GM19240 (cell line): ENCODE measurements at regions not wholly inside any gene's neighbourhood (a gene's known extent, or its start where the extent isn't known, plus 50 kb on each side); places are given as distances from the start of the nearest gene placed in this dataset.
A peak's percentile ranks its signal among the peaks of the same experiment; 100 is the strongest.
"Not testable (repeated sequence)": the region's sequence is repeated elsewhere in the genome, so short reads cannot be mapped to it uniquely, and the experiment has no call there.

Experiments
- DNase-seq: peaks from one replicate; pipeline ENCODE4 v3.0.0; 2011; ENCODE audit warnings: low spot score; ENCODE audit not compliant: insufficient read length

DNA sequence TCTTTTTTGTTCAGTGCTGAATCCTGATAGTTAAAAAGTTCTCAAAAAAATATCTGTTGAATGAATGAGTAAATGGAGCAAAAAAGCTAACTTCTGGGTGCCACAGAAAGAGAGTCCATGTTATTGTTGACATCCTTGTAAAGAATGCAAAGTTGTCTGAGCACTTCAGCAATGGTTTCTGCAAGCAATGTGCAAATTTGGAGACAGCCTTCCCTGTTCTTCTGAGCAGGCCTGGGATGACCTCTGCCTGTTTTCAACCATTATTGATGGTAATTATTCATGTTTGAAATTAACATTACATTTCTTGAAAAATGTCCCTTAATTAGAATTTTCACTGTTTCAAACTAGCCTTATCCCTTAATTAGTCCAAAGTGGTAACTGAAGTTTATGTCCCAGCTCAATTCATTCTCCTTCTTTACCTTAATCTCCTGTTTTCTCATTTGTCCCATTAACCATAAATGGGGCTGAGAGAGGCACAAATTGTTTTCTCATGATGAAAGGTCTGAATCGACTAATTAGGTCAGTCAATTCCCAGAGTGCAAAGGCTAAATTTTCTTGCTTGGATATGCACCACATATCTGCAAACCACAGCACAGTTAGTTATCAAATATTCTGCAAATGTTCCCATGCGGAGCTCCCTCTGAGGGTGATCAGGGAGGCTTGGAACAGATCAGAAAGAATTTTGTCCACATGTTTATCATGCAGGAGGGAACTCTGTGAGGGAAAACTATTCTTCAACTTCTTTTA lies 139.4 kb upstream of the KRR1 start:
- DNase-seq, result no peak

DNA sequence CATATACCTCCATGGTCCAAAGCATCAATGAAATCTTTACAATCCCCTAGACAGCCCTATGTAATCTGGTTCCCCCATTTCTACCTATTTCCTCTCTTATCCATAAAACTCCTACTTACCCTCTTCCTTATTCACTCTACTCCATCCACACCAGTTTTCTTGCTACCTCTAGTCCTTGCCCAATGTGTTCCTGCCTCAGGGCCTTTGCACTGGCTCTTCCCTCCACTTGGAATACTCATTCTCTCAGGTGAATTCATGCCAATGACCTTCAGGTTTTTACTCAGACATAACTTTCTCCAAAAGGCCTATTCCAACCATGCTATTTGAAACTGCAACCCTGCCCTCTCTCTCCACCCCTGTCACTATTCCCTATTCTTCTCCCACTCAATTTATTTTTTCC lies 138.7 kb upstream of the KRR1 start:
- DNase-seq, result no peak

- DNase-seq, result no peak
Measured at GRCh38 chr12:75648856-75649255, 137.4 kb upstream of the KRR1 start.

DNA sequence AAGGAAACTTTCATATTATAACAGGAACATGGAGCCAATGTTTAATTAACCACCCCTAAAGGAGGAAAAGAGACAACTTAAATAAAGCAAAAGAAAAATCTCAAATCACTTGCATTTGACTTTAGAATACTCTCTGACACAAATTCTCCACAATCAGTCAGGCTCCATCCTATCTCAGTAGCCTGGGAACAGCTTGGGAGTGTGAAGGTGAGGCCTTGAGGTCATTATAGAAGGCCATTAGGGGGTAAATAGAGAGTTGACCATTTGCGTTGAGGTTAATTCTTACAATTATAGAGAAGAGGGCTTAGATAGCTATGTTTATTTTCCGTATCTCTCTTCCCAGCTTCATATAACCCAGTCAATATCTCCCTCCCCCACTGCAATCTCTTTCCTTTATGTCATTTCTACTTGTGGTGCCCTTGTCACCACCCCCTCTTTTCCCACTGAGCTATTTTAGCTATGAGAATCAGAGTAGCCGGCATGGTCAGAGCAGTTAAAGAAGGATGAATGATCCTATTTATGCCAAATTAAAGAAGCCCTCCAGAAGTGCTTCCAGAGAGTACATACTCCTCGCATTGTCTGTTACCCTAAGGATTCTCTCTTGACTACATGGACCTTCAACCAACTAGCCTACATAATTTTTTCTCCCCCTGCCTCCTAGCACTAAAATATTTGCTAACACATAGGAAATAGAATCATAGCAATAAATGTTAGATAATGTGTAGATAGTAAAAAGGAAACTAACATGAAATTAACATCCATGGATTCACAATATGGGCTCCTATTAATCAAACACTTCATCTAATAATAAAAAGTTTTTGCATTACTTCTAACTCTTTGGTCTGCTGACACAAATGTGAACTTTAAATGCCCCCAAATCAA lies 135.2 kb upstream of the KRR1 start:
- DNase-seq, result no peak

DNA sequence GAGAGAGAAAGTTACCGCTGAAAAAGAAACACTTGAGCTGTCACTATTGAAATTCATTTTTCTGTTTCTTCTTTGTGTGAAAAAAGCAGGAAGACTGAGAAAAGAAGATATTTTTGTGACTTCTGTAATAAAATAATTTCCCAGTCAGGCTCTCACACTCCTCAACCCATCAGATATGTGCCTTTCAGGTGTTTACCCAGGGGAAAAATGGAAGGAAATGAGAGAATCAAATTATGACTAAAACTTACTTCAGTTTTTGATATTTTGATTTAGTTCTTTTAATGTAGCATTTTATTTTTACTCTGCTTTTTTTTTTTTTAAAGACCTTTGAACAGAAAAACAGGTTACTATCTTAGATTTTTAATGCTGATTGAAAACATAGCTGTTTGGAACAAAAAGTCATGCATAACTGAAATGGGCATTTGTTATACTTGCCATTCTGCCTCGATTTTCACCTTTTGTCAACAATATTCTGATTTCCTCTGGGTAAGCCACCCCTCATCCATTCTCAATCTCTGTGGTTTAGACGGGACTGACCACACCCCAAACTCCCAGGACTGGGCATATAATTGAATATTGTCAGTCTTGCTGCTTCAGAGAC lies 133.2 kb upstream of the KRR1 start:
- DNase-seq, result no peak

- not testable (repeated sequence) for DNase-seq
Measured at GRCh38 chr12:75643119-75643518, 131.7 kb upstream of the KRR1 start.

GRCh38 chr12:75642226-75642625 lies 130.8 kb upstream of the KRR1 start:
- DNase-seq, result no peak

GRCh38 chr12:75641031-75641780 lies 129.8 kb upstream of the KRR1 start:
- DNase-seq, result peak; percentile 48

- DNase-seq, result no peak
Measured at GRCh38 chr12:75638792-75639191, 127.4 kb upstream of the KRR1 start.

DNA sequence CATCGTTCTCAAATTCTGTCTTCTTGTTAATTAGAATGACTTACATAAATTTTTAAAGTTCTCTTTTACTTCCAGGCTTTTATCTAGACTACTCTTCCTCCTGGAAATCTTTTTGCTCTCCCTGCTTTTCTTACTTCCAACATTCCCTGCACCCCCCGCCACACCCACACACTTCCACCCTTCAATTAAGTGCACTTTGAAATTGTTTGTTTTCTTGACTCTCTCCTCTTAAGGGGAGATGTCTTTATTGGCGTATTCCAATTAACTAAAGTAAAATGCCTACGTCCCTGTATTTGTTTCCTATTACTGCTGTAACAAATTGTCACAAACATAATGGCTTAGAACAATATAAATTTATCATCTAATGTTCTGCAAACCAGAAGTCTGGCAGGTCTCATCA lies 125.2 kb upstream of the KRR1 start:
- no peak for DNase-seq

- DNase-seq, result no peak
Measured at GRCh38 chr12:75635606-75636444, 124.4 kb upstream of the KRR1 start.

DNA sequence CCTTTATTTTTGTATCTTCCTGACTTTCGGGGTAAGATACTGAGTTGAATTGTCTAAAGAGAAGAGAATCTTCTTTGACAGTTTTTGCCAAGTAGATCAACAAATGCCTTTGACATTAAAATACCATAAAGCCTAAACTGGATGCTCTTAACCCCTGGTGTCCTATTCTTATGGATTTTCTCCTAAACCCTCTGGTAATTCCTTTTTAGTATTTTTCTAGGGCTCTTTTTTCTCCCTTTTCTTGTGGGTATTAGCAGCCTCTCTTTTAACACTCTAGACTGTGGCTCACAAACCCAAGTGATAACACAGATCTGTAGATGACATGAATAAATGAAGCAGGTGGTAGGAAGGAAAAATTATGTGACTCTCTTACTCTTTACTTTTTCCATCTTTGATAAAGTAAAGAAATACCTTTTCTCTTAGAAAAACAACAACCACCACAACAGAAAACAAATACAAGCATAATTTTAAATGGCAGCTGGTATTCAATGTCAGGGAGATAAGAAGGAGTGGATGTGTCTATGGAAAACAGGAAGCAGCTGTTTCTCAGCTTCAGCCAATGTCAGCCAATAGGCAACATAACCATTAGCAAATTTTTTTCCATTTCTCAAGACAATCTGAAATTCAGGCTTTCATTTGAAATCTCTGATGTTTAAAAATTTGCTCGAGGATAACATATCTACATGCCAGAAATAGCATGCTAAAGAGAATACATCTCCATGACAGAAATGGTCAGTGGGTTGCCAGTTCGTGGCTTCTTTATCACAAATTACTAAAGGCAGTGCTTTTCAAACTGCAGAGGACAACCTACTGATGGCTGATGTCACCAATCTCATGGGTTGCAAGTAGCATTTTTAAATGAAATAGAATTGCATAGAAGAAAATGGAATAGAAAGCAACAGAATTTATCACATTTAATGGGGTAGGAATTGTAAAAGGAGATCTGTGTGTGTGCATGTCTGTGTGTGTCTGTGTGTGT lies 123.1 kb upstream of the KRR1 start:
- DNase-seq, result no peak

DNA sequence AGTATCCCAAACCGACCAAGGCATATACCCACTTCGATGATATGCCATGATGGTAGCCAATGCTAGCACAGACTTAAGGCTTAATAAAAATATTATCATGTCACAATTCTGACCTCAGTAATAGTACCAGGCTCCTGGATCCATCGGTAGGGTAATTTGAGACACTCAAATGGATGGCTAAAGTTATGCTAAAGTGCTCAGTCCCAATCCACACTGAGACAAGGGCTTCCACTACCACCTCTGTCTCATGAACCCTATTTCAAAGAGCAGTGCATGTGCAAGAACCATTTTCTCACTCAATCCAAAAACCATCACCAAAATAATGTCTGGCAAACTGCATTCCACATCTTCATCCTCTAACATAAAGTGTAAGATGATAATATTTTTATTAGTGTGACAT lies 122.4 kb upstream of the KRR1 start:
- no peak for DNase-seq

- DNase-seq, result no peak
Measured at GRCh38 chr12:75632442-75632841, 121.0 kb upstream of the KRR1 start.

GRCh38 chr12:75631831-75632230 lies 120.4 kb upstream of the KRR1 start:
- DNase-seq, result no peak

GRCh38 chr12:75630091-75630490 lies 118.7 kb upstream of the KRR1 start:
- no peak for DNase-seq

DNA sequence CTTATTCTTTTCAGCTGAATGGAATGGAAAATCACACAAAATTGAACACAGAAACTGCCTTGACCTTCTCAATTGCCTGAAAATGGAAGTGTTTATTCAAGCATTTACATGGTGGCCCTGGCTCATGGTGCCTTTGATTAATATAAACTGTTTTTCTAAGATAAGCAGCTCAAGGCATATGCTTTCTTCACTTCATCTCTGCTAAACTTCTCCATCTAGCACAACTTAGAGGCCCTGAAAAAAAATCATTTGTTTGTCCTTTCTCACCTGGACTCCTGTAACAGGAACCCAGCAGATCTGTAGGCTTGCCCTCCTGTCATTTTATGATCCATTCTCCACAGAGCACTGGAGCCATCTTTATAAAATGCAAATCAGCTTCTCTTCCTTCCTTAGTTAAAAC lies 117.5 kb upstream of the KRR1 start:
- no peak for DNase-seq

DNA sequence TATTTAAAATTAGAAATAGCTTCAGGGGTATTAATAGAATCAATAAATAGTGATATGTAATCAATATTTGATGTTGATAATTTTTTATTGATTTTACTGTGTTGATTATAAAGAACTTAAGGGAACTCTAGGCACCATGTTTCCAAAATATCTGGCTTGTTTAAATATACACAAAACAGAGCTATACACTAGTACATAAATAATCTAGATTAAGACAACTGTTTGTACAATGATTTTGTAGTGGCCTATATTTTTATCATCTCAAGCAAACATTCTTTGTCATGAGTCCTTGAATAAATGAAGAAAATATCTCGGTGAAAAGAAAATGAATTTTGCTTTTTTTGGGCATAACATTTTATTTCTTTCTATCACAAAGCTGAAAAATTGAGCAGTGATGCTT lies 117.1 kb upstream of the KRR1 start:
- DNase-seq, result no peak

GRCh38 chr12:75623631-75624154 lies 112.3 kb upstream of the KRR1 start:
- no peak for DNase-seq
